Esophagus muscularis mucosa (tissue), 4 donors: ENCODE measurements at regions not wholly inside any gene's neighbourhood (a gene's known extent, or its start where the extent isn't known, plus 50 kb on each side); places are given as distances from the start of the nearest gene placed in this dataset.

Source experiments
- DNase-seq: peaks from one replicate; pipeline ENCODE4 v3.0.0-alpha.2; 2017; ENCODE audit errors: extremely low spot score
- H3K27ac ChIP-seq, 4 donors: fragments of 200-600 bp; sonication (generic); replicated peaks in 1 of 4; 1 replicate in 3 of 4; 2 replicates in 1 of 4; pipeline ENCODE4 v1.5.1; 2016 to 2019; ENCODE audit warnings: mild to moderate bottlenecking in 1 of 4
- H3K27me3 ChIP-seq, 4 donors: fragments of 200-600 bp; sonication (generic); one replicate each; pipeline versions ENCODE4 v1.5.1 to v1.6.0; 2016 to 2019
- H3K36me3 ChIP-seq, 4 donors: fragments of 200-600 bp; sonication (generic); one replicate each; pipeline ENCODE4 v1.5.1; 2016 to 2019
- H3K4me1 ChIP-seq, 4 donors: fragments of 200-600 bp; sonication (generic); one replicate each; pipeline ENCODE4 v1.5.1; 2016 to 2019
- H3K4me3 ChIP-seq, 4 donors: fragments of 200-600 bp; sonication (generic); 1 replicate in 2 of 4; 2 replicates in 2 of 4; pipeline ENCODE4 v1.5.1; 2016 to 2019; ENCODE audit warnings: mild to moderate bottlenecking in 4 of 4, moderate library complexity in 1 of 4
- H3K9me3 ChIP-seq, 4 donors: fragments of 200-600 bp; sonication (generic); 1 replicate in 3 of 4; 2 replicates in 1 of 4; pipeline ENCODE4 v1.5.1; 2016 to 2019
- EP300 ChIP-seq: sonication (generic); formaldehyde crosslinking; IDR thresholded peaks from one replicate; pipeline ENCODE4 v1.6.1; 2017; ENCODE audit warnings: antibody characterized with exemption
- POLR2A ChIP-seq: fragments of 450-650 bp; IDR thresholded peaks from one replicate; pipeline ENCODE4 v1.6.1; 2017; ENCODE audit warnings: antibody characterized with exemption, moderate library complexity, mild to moderate bottlenecking, low read depth
- POLR2AphosphoS5 ChIP-seq, 2 donors: sonication (generic); formaldehyde crosslinking; IDR thresholded peaks; one replicate each; pipeline ENCODE4 v1.6.1; 2017; ENCODE audit warnings: antibody characterized with exemption in 2 of 2
- WGBS: methylation state at CpG from one replicate; pipeline ENCODE4 v1.1.5; 2018; 5-methylcytosine and 5-hydroxymethylcytosine counted together
- intact Hi-C: fragments of 100-400 bp; cut with DNase I; formaldehyde crosslinking; loops from one replicate; pipeline ENCODE4 v1.15.1; 2023
- TF ChIP-seq, protein P1 (sequence below), 3 experiments: fragments of 200-600 bp in 2 of 3; fragments of 450-650 bp in 1 of 3; sonication (generic) in 2 of 3; IDR thresholded peaks; one replicate each; pipeline ENCODE4 v1.5.1; 2017 to 2019; ENCODE audit warnings: antibody characterized with exemption in 3 of 3, mild to moderate bottlenecking in 2 of 3, moderate library complexity in 1 of 3

DNA sequence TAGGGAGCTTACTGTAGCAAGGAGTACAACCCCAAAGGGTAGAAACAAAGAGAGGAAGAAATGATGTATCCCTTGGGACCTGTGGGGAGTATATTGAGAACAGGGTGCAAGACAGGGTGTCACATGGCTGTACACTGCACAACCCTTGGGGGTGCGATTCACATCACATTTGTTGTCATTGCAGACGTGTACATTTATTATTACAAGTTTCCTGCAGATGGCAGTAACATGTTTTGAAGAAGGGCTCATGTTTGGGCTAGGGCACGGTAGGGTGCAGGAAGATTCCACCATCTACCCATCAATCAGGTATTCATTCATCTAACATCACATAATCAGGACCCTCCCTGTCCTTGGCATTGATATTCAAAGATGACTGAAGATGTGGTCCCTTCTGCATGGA, 62.5 kb downstream of the NDUFS5 start:
- H3K4me3 ChIP-seq, result no peak overlapping the region
- intact Hi-C loops, result loop anchor here (10.0 kb wide), 1 partner anchor 214 kb away; the partner anchor contains the start of gene MYCBP

DNA sequence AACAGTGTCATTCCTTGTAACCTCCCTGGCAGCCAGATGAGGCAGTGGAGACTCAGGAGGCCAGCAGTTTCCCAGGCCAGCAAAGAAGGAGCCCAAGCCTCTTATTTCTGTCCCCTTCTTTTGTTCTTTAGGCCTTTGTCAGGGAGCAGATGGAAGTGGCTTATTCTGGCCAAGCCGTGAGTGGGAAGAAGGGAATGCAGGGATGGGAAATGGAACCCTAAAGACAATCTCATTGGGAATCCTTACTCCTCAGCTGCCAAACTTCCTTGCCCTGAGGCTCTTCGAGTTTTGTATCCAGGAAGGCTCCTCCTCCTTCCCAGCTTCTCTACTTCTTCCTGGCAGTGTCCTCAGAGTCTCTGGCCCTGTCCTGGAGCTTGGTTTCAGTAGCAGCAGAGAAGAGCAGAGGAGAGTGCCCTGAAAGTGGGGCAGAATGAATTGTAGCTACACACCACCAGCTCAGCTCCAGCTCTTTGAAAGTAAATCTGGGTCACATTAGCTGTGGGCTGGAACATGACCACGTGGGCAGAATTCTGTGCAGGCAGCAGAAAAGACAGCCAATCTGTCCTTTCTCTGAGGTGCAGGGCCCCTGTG, 63.9 kb downstream of the NDUFS5 start:
- intact Hi-C loops, result loop anchor here (10.0 kb wide), 2 partner anchors 215 to 245 kb away; partner anchors contain the start of gene MYCBP
- H3K27ac ChIP-seq, result peak overlapping the region; percentile 5 to 57 (median 28)
- no peaks in the 10 kb centered on the region for H3K36me3 ChIP-seq
- TF ChIP-seq EP300 (no peak), POLR2A (no peak), POLR2AphosphoS5 (IDR thresholded peaks at IDR 0.05) (no peak)
- TF ChIP-seq, protein P1, sequence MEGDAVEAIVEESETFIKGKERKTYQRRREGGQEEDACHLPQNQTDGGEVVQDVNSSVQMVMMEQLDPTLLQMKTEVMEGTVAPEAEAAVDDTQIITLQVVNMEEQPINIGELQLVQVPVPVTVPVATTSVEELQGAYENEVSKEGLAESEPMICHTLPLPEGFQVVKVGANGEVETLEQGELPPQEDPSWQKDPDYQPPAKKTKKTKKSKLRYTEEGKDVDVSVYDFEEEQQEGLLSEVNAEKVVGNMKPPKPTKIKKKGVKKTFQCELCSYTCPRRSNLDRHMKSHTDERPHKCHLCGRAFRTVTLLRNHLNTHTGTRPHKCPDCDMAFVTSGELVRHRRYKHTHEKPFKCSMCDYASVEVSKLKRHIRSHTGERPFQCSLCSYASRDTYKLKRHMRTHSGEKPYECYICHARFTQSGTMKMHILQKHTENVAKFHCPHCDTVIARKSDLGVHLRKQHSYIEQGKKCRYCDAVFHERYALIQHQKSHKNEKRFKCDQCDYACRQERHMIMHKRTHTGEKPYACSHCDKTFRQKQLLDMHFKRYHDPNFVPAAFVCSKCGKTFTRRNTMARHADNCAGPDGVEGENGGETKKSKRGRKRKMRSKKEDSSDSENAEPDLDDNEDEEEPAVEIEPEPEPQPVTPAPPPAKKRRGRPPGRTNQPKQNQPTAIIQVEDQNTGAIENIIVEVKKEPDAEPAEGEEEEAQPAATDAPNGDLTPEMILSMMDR (IDR thresholded peaks at IDR 0.05), result no peak
- peaks cover 13 to 47% (median 33%) of the 10 kb centered on the region in 4 donors for H3K4me1 ChIP-seq
- H3K9me3 ChIP-seq, result no peaks in the 10 kb centered on the region
- no peak for DNase-seq
- H3K27me3 ChIP-seq, result no peaks in the 10 kb centered on the region
- no peak overlapping the region for H3K4me3 ChIP-seq
- WGBS, result 40% methylated on average over 3 of the region's 3 CpGs

More for the DNA sequence above, 62.5 kb downstream of the NDUFS5 start:
- no peak overlapping the region for H3K27ac ChIP-seq
- no peaks in the 10 kb centered on the region for H3K9me3 ChIP-seq
- peaks cover 13 to 47% (median 33%) of the 10 kb centered on the region in 4 donors for H3K4me1 ChIP-seq
- TF ChIP-seq, protein P1 (IDR thresholded peaks at IDR 0.05), result no peak
- no peak for TF ChIP-seq POLR2AphosphoS5 (IDR thresholded peaks at IDR 0.05)
- H3K27me3 ChIP-seq, result no peaks in the 10 kb centered on the region
- 79% methylated on average over 3 of the region's 3 CpGs for WGBS
- no peak for DNase-seq
- no peaks in the 10 kb centered on the region for H3K36me3 ChIP-seq

DNA sequence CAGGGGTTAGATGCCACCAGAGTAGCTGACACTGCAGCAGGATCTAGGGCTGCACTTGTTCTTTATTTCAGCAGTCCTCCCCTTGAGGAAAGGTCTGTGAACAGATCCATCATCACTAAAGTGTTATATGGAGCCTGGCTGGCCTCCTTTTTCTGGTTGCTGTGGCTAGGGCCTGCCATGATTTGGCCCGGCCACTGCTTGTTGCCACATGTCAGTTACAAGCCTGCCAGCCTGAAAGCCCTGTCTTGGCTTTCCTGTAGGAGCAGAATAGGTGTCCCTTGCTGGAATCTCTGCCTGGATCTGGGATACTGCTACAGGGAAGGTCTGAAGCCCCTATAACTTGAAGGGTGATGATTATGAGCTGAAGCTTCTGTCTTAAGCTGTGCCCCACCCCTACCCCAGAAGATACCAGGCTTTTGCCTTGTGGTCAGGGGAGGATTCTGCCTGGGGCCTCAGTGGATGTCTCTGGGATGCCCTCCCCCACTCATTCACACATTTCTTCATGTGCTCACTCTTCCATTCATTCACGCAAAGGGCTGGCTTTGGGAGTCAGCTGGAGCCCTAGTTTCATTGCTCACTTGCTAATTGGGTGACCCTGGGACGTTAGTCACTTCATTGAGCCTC, 64.7 kb downstream of the NDUFS5 start:
- no peaks in the 10 kb centered on the region for H3K9me3 ChIP-seq
- WGBS, result 95% methylated on average over 3 of the region's 3 CpGs
- H3K27me3 ChIP-seq, result no peaks in the 10 kb centered on the region
- no peak overlapping the region for H3K4me3 ChIP-seq
- TF ChIP-seq EP300, result no peak
- TF ChIP-seq, protein P1 (IDR thresholded peaks at IDR 0.05), result no peak
- no peak for TF ChIP-seq POLR2A
- no peak for TF ChIP-seq POLR2AphosphoS5 (IDR thresholded peaks at IDR 0.05)
- H3K4me1 ChIP-seq, result peaks cover 13 to 45% (median 33%) of the 10 kb centered on the region in 4 donors
- intact Hi-C loops, result loop anchor here (10.0 kb wide), 1 partner anchor 244 kb away; no protein-coding TSS in a partner anchor
- DNase-seq, result no peak
- H3K36me3 ChIP-seq, result no peaks in the 10 kb centered on the region
- H3K27ac ChIP-seq, result peak overlapping the region in 2 of 4 donors; percentile 38 to 57

DNA sequence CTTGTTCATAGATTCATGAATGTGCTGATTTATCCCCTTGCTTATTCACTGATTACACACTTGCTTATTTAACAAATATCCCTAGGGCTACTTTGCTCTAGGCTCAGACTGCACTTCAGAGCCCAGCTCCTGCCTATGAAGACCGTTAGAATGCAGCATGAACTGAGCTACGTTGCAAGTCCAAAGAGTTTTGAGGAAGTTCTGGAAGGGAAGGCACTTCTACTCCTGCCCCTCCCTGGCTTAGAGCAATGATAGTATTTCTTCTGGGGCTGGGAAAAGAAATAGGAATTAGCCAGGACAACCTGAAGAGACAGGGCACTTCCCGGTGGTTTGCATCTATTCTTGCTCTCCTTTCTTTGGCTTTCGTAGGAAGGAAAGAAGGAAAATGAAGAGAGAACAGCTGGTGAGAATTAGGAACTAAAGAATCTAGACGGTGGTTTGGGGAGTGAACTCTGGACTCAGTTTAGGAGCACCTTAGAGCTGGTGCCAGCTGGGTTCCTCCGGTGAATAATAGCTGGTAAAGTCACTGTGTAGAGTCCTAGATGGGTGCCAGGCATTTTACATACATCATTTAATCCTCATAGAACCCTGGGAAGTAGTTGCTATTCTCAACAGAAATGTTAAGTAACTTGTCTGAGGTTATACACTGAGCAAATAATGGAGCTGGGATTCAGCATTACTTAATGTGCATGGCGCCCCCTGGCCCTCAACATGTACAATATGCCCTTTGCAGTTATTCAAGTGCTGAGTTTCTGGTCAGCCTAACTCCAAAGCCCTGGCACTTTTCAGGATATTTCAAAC, 65.9 kb downstream of the NDUFS5 start:
- H3K27me3 ChIP-seq, result no peaks in the 10 kb centered on the region
- 32% methylated on average over 7 of the region's 7 CpGs for WGBS
- H3K27ac ChIP-seq, result no peak overlapping the region
- no peaks in the 10 kb centered on the region for H3K36me3 ChIP-seq
- intact Hi-C loops, result loop anchor here (10.0 kb wide), 1 partner anchor 243 kb away; no protein-coding TSS in a partner anchor
- no peak overlapping the region for H3K4me3 ChIP-seq
- no peaks in the 10 kb centered on the region for H3K9me3 ChIP-seq
- H3K4me1 ChIP-seq, result peaks cover 4 to 34% (median 24%) of the 10 kb centered on the region in 4 donors
- TF ChIP-seq POLR2AphosphoS5 (IDR thresholded peaks at IDR 0.05), result no peak
- TF ChIP-seq, protein P1 (IDR thresholded peaks at IDR 0.05), result peak; percentile 60 to 74 (median 72)
- DNase-seq, result no peak
